HG02981 (cell line): ENCODE measurements at regions not wholly inside any gene's neighbourhood (a gene's known extent, or its start where the extent isn't known, plus 50 kb on each side); places are given as distances from the start of the nearest gene placed in this dataset.

Source experiments
- ATAC-seq: cut with Tn5 transposase; IDR thresholded peaks from one replicate; pipeline ENCODE4 v1.9.1; 2021; ENCODE audit warnings: mild to moderate bottlenecking, moderate library complexity; ENCODE audit not compliant: unreplicated experiment

- no peak for ATAC-seq
These were observed 51.9 kb upstream of the TMEM163 start for GRCh38 chr2:134770702-134771101.

GRCh38 chr2:134771313-134771801, 52.6 kb upstream of the TMEM163 start:
- no peak for ATAC-seq

DNA sequence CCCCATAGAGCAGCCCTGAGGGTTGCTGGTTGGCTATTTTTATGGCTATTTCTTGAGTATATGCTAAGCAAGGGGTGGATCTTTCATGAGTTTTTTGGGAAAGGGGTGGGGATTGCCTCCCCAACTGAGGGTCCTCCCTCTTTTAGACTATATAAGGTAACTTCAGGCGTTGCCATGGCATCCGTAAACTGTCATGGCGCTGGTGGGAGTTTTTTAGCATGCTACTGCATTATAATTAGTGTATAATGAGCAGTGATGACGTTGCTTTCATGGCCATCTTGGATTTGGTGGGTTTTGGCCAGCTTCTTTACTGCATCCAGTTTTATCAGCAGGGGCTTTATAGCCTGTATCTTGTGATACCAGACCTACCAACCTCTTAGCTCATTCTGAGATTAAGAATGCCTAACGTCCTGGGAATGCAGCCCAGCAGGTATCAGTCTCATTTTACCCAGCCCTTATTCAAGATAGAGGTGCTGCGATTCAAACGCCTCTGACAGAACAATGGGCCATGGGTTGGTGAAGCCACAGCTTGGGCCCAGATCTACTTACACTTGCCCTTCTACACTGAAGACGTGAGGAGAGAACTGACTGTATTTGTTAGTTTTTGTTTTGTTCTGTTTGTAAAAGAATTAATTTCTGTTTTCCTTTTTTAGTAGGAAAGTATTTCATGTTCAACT, 53.8 kb upstream of the TMEM163 start:
- no peak for ATAC-seq

- no peak for ATAC-seq
These were observed 54.5 kb upstream of the TMEM163 start for GRCh38 chr2:134773335-134773734.

- no peak for ATAC-seq
These were observed 55.3 kb upstream of the TMEM163 start for GRCh38 chr2:134773759-134774742.

DNA sequence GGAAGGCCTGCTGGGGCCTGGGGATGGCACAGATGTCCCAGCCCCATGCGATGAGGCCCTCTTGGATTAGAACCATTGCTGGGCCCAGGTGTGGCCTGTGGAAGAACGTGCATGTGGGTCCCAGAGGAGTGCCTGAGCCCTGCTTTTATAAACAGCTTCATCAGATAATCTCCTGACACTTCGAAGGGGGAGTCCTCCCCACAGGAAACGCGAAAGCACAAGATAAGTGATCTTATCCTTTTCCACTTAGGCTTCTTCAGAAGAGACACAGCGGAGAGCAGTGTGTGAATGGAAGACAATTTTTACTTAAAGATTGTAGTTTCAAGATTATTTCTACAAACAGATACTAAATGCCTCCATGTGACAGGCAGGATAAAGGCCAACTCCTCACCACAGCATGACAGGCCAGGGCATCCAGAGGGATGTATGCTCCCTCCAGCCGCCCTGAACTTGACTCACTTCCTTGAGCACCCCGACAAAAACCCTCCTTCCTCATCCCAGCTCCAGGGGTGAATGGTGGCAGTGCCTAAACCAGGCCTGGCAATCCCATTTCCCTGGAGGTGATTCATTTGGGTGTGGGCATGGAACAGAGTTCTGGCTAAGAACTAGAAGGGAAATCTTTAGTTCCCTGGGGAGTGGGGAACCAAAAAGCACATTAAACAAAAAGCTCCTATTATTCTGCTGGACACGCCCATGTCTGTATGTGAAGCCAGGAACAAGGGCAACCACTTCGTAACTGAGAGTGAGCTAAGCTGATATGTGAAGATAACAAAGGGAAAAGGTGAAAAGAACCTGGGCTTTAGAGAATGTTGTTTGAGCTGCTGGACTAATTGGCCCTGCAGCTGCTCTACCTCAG, 56.2 kb upstream of the TMEM163 start:
- no peak for ATAC-seq

GRCh38 chr2:134776836-134777235, 58.0 kb upstream of the TMEM163 start:
- ATAC-seq: no peak

DNA sequence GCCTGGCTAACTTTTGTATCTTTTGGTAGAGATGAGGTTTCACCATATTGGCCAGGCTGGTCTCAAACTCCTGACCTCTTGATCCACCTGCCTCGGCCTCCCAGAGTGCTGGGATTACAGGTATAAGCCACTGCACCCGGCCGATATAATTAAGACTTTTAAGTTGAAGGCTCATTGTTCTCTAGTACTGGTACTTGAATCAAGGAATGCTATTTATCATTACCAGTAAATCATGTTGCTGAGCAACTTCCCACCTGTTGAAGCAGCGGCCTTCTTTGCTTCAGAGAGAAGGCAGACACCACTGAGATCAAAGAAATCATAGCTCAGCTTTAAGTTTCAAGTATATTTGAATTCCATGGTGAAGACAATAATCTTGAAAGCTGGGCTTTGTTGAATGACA, 58.8 kb upstream of the TMEM163 start:
- ATAC-seq: no peak

- ATAC-seq: no peak
These were observed 59.6 kb upstream of the TMEM163 start for GRCh38 chr2:134778372-134778771.

DNA sequence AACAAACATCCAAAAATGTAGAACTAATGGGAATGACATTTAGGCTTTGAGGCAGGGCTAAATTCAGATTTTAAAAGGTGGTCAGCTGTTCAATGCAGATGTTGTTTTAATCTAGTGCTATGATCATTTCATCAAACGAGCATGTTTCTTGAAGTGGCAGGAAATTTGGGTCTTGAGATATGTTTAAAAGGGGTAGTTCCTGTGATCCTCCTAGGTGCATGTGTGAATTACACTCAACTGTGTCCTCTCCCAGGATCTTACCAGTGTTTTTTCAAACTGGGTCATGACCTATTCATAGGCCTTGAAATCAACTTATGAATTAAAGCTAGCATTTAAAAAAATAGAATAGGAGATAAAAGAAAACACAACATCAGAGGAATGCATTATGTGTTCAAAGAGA, 57.4 kb upstream of the ACMSD start:
- ATAC-seq: no peak

DNA sequence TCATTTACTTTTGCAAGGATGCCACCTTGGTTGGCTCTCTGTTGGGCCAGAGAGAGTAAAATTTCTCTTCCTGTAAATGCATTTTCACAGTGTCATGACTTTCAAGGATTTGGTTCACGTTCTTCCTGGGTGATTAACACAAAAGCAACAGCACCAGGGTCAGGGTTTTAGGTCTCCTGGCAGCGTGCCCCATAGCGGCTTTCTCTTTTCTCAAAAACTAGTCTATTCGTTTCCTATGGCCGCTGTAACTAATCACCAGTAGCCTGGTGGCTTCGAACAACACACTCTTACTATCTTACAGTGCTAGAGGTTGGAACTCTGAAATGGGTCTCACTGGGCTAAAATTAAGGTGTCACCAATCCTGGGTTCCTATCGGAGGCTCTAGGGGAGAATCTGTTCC, 56.3 kb upstream of the ACMSD start:
- no peak for ATAC-seq

DNA sequence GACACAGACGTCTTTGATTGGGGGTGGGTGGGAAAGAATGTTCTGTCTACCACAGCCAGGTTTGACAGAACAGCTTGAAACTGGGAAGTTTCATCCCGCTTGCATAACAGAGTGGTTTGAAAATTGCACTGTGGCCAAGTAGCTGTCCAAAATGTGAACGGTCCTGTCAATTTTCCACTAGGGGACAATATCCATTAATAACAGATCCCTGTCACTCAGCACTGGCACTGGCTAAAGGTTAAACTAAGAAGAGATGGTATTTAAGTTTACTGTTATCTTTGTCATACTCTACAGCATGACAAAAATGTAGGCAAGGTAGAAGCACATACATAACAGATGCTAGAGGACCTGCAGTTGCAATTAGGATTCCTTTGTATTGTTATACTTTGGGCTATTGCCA, 55.6 kb upstream of the ACMSD start:
- ATAC-seq: peak; percentile 77

- ATAC-seq: no peak
These were observed 54.5 kb upstream of the ACMSD start for GRCh38 chr2:134783912-134784311.

- no peak for ATAC-seq
These were observed 52.6 kb upstream of the ACMSD start for GRCh38 chr2:134785659-134786430.

GRCh38 chr2:134788417-134788816, 50.0 kb upstream of the ACMSD start:
- ATAC-seq: no peak
